ENCODE measurements at regions not wholly inside any gene's neighbourhood (a gene's known extent, or its start where the extent isn't known, plus 50 kb on each side); places are given as distances from the start of the nearest gene placed in this dataset.

GRCh38 chr4:38539501-38539900, 124.5 kb upstream of the KLF3 start (continued):
- TF ChIP-seq ZNF639 (CRISPR knock-in tag; conservative IDR thresholded peaks at IDR 0.05 in 1 of 2, IDR thresholded peaks at IDR 0.05 in 1 of 2) (no peak), SETDB1 (IDR thresholded peaks at IDR 0.05; ENCODE audit: low read length) (no peak), TRIM28 (IDR thresholded peaks at IDR 0.05) (no peak), KAT2B (IDR thresholded peaks at IDR 0.05; ENCODE audit: low read depth, low read length) (no peak), KAT7 (CRISPR knock-in tag; IDR thresholded peaks at IDR 0.05; ENCODE audit: borderline replicate concordance) (no peak), PRDM10 (IDR thresholded peaks at IDR 0.05; ENCODE audit: partially characterized antibody) (no peak), HSF4 (CRISPR knock-in tag; IDR thresholded peaks at IDR 0.05; ENCODE audit: borderline replicate concordance) (no peak), TEAD4 (IDR thresholded peaks at IDR 0.05; ENCODE audit: low read length) (peak; percentile 45; the same call in 1 of the 2 replicates), TEAD4 (CRISPR knock-in tag; IDR thresholded peaks at IDR 0.05; ENCODE audit: borderline replicate concordance) (no peak), ZNF511 (CRISPR knock-in tag; IDR thresholded peaks at IDR 0.05) (no peak), PURB (CRISPR knock-in tag; IDR thresholded peaks at IDR 0.05; ENCODE audit: low read depth) (no peak), ZKSCAN8 (CRISPR knock-in tag; IDR thresholded peaks at IDR 0.05) (no peak), TGIF2 (CRISPR knock-in tag; IDR thresholded peaks at IDR 0.05) (no peak), RAD21 (CRISPR knock-in tag; conservative IDR thresholded peaks at IDR 0.05 in 1 of 2, IDR thresholded peaks at IDR 0.05 in 1 of 2) (no peak), TCF7L2 (IDR thresholded peaks at IDR 0.05; ENCODE audit: low read depth, low read length) (no peak), GMEB1 (CRISPR knock-in tag; IDR thresholded peaks at IDR 0.05) (no peak), PHB (CRISPR knock-in tag; IDR thresholded peaks at IDR 0.05) (no peak)

All from K562 (cell line).